HUDEP-2 (cell line): ENCODE measurements at regions not wholly inside any gene's neighbourhood (a gene's known extent, or its start where the extent isn't known, plus 50 kb on each side); places are given as distances from the start of the nearest gene placed in this dataset.
"Not testable (repeated sequence)": the region's sequence is repeated elsewhere in the genome, so short reads cannot be mapped to it uniquely, and the experiment has no call there.

Experiments
- DNase-seq, 76 experiments: peaks; one replicate each; lab custom pipeline; 2025; ENCODE audit not compliant: unreplicated experiment in 76 of 76; lab: John Stamatoyannopoulos, UW

- no peak for DNase-seq
These were observed 220.6 kb upstream of the SEMA6A start for GRCh38 chr5:116795189-116795588.

- DNase-seq: no peak
These were observed 214.9 kb upstream of the SEMA6A start for GRCh38 chr5:116789522-116789921.

- no peak for DNase-seq
These were observed 214.3 kb upstream of the SEMA6A start for GRCh38 chr5:116788851-116789403.

GRCh38 chr5:116787570-116787969, 212.9 kb upstream of the SEMA6A start:
- DNase-seq: no peak

- no peak for DNase-seq
These were observed 210.5 kb upstream of the SEMA6A start for GRCh38 chr5:116785106-116785505.

GRCh38 chr5:116779846-116780245, 205.2 kb upstream of the SEMA6A start:
- DNase-seq: no peak

GRCh38 chr5:116778651-116779280, 204.1 kb upstream of the SEMA6A start:
- no peak for DNase-seq

- DNase-seq: no peak
These were observed 203.4 kb upstream of the SEMA6A start for GRCh38 chr5:116778032-116778431.

GRCh38 chr5:116773926-116774325, 199.3 kb upstream of the SEMA6A start:
- DNase-seq: no peak

GRCh38 chr5:116772806-116773205, 198.2 kb upstream of the SEMA6A start:
- no peak for DNase-seq

- no peak for DNase-seq
These were observed 197.5 kb upstream of the SEMA6A start for GRCh38 chr5:116772152-116772501.

GRCh38 chr5:116771466-116772151, 197.0 kb upstream of the SEMA6A start:
- no peak for DNase-seq

- DNase-seq: not testable (repeated sequence)
These were observed 195.3 kb upstream of the SEMA6A start for GRCh38 chr5:116769953-116770352.

- no peak for DNase-seq
These were observed 194.8 kb upstream of the SEMA6A start for GRCh38 chr5:116769470-116769869.

- DNase-seq: peak in 7 of 76 experiments; percentile 0 to 38 (median 14)
These were observed 191.9 kb upstream of the SEMA6A start for GRCh38 chr5:116766470-116766947.

GRCh38 chr5:116765441-116765840, 190.8 kb upstream of the SEMA6A start:
- no peak for DNase-seq

- no peak for DNase-seq
These were observed 190.3 kb upstream of the SEMA6A start for GRCh38 chr5:116764941-116765340.

- no peak for DNase-seq
These were observed 189.6 kb upstream of the SEMA6A start for GRCh38 chr5:116763987-116764866.

GRCh38 chr5:116759860-116760640, 185.4 kb upstream of the SEMA6A start:
- DNase-seq: no peak

GRCh38 chr5:116757326-116757725, 182.7 kb upstream of the SEMA6A start:
- DNase-seq: no peak
